Type B pancreatic cell (in vitro differentiated cells): ENCODE measurements at regions not wholly inside any gene's neighbourhood (a gene's known extent, or its start where the extent isn't known, plus 50 kb on each side); places are given as distances from the start of the nearest gene placed in this dataset.
"Not testable (repeated sequence)": the region's sequence is repeated elsewhere in the genome, so short reads cannot be mapped to it uniquely, and the experiment has no call there.

Experiments
- DNase-seq: peaks from one replicate; pipeline ENCODE4 v3.0.0; 2021; ENCODE audit warnings: mixed read lengths; ENCODE audit not compliant: unreplicated experiment; ENCODE audit errors: extremely low spot score
- H3K27ac Mint-ChIP-seq: 2 replicates; pipeline ENCODE4 v1.8.0; 2021; ENCODE audit warnings: mild to moderate bottlenecking, mixed read lengths
- H3K27me3 Mint-ChIP-seq: 2 replicates; pipeline ENCODE4 v1.8.0; 2021; ENCODE audit warnings: mixed read lengths
- H3K36me3 Mint-ChIP-seq: 2 replicates; pipeline ENCODE4 v1.8.0; 2021; ENCODE audit warnings: mixed read lengths
- H3K4me1 Mint-ChIP-seq: one replicate; pipeline ENCODE4 v1.8.0; 2021; ENCODE audit warnings: mixed read lengths; ENCODE audit not compliant: unreplicated experiment
- H3K4me3 Mint-ChIP-seq: 2 replicates; pipeline ENCODE4 v1.8.0; 2021; ENCODE audit warnings: mild to moderate bottlenecking, mixed read lengths
- H3K9me3 Mint-ChIP-seq: 2 replicates; pipeline ENCODE4 v1.8.0; 2021; ENCODE audit warnings: mixed read lengths
- TF ChIP-seq, protein P1 (sequence below): fragments of 200-600 bp; sonication (generic); conservative IDR thresholded peaks from 2 replicates; pipeline ENCODE4 v1.5.0; 2021; ENCODE audit warnings: antibody characterized with exemption, mild to moderate bottlenecking

GRCh38 chr14:28629328-28630004 lies 137.1 kb upstream of the FOXG1 start:
- Mint-ChIP-seq H3K4me1 (no peaks in the 10 kb centered on the region), H3K27me3 (no peaks in the 10 kb centered on the region), H3K36me3 (no peaks in the 10 kb centered on the region), H3K27ac (no peak overlapping the region), H3K9me3 (no peaks in the 10 kb centered on the region), H3K4me3 (no peak overlapping the region)
- TF ChIP-seq, protein P1, sequence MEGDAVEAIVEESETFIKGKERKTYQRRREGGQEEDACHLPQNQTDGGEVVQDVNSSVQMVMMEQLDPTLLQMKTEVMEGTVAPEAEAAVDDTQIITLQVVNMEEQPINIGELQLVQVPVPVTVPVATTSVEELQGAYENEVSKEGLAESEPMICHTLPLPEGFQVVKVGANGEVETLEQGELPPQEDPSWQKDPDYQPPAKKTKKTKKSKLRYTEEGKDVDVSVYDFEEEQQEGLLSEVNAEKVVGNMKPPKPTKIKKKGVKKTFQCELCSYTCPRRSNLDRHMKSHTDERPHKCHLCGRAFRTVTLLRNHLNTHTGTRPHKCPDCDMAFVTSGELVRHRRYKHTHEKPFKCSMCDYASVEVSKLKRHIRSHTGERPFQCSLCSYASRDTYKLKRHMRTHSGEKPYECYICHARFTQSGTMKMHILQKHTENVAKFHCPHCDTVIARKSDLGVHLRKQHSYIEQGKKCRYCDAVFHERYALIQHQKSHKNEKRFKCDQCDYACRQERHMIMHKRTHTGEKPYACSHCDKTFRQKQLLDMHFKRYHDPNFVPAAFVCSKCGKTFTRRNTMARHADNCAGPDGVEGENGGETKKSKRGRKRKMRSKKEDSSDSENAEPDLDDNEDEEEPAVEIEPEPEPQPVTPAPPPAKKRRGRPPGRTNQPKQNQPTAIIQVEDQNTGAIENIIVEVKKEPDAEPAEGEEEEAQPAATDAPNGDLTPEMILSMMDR, result no peak
- no peak for DNase-seq

- no peaks in the 10 kb centered on the region for H3K36me3 Mint-ChIP-seq
- TF ChIP-seq, protein P1, result no peak
- H3K9me3 Mint-ChIP-seq, result no peaks in the 10 kb centered on the region
- H3K27ac Mint-ChIP-seq, result no peak overlapping the region
- no peak for DNase-seq
- H3K4me3 Mint-ChIP-seq, result no peak overlapping the region
- H3K4me1 Mint-ChIP-seq, result no peaks in the 10 kb centered on the region
- H3K27me3 Mint-ChIP-seq, result no peaks in the 10 kb centered on the region
Measured at GRCh38 chr14:28630100-28630499, 136.5 kb upstream of the FOXG1 start.

GRCh38 chr14:28635387-28635786 lies 131.2 kb upstream of the FOXG1 start:
- no peak overlapping the region for H3K4me3 Mint-ChIP-seq
- H3K27ac Mint-ChIP-seq, result no peak overlapping the region
- H3K36me3 Mint-ChIP-seq, result no peaks in the 10 kb centered on the region
- H3K27me3 Mint-ChIP-seq, result peaks cover 5% of the 10 kb centered on the region
- no peaks in the 10 kb centered on the region for H3K4me1 Mint-ChIP-seq
- no peaks in the 10 kb centered on the region for H3K9me3 Mint-ChIP-seq
- DNase-seq, result no peak
- TF ChIP-seq, protein P1, result peak; percentile 84

GRCh38 chr14:28635816-28636215 lies 130.8 kb upstream of the FOXG1 start:
- H3K36me3 Mint-ChIP-seq, H3K27me3 Mint-ChIP-seq, H3K9me3 Mint-ChIP-seq, H3K4me3 Mint-ChIP-seq, H3K27ac Mint-ChIP-seq, DNase-seq, H3K4me1 Mint-ChIP-seq: not testable (repeated sequence)

GRCh38 chr14:28641189-28641588 lies 125.4 kb upstream of the FOXG1 start:
- not testable (repeated sequence) for H3K27me3 Mint-ChIP-seq, H3K4me1 Mint-ChIP-seq, H3K4me3 Mint-ChIP-seq, H3K36me3 Mint-ChIP-seq, DNase-seq, H3K9me3 Mint-ChIP-seq, H3K27ac Mint-ChIP-seq

DNA sequence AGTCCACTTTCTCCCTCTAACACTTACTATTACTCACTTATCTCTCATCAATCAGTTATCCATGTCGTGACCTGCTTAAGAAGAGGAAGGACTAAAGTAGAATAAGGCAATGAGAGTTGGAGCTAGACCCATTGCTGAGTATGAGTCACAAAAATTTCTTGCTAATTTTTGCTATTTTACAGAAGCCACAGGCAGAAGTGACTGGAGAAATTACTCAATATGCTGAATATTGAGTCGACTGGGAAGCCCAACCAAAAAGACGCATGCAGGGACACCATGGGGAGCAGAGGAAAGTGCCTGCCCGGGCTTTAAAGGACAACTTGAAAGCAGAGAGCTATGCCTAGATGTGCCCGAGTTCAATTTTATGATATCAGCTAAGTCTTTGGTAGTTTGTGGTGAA lies 115.4 kb upstream of the FOXG1 start:
- no peak overlapping the region for H3K27ac Mint-ChIP-seq
- no peak for DNase-seq
- H3K36me3 Mint-ChIP-seq, result no peaks in the 10 kb centered on the region
- TF ChIP-seq, protein P1, result no peak
- no peak overlapping the region for H3K4me3 Mint-ChIP-seq
- peaks cover 8% of the 10 kb centered on the region for H3K4me1 Mint-ChIP-seq
- H3K27me3 Mint-ChIP-seq, result peaks cover 1% of the 10 kb centered on the region
- no peaks in the 10 kb centered on the region for H3K9me3 Mint-ChIP-seq

DNA sequence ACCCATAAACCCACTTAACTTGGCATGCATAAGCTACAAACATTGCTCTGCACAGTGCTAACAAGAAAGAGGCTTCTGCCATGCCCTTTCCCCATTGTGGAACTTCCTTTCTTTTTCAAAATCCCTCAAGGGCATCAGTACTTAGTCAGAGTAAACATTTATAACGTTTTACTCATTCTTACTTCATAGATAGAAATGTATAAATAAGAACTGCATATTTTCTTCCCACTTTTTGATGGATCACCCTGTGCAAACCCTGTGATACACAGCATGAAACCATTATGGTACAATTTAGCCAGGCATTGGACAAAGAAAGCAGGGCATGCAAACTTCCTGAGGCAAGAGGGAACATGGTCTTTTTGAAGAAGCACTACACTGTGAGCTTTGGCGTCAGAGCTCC lies 113.8 kb upstream of the FOXG1 start:
- no peak for DNase-seq
- TF ChIP-seq, protein P1, result no peak
- no peaks in the 10 kb centered on the region for H3K36me3 Mint-ChIP-seq
- H3K4me1 Mint-ChIP-seq, result peaks cover 8% of the 10 kb centered on the region
- no peak overlapping the region for H3K27ac Mint-ChIP-seq
- no peaks in the 10 kb centered on the region for H3K9me3 Mint-ChIP-seq
- H3K4me3 Mint-ChIP-seq, result no peak overlapping the region
- H3K27me3 Mint-ChIP-seq, result no peaks in the 10 kb centered on the region
